HG02759 (cell line): ENCODE measurements at regions not wholly inside any gene's neighbourhood (a gene's known extent, or its start where the extent isn't known, plus 50 kb on each side); places are given as distances from the start of the nearest gene placed in this dataset.
"Not testable (repeated sequence)": the region's sequence is repeated elsewhere in the genome, so short reads cannot be mapped to it uniquely, and the experiment has no call there.

Source experiments
- ATAC-seq: cut with Tn5 transposase; IDR thresholded peaks from one replicate; pipeline ENCODE4 v1.9.1; 2021; ENCODE audit warnings: mild to moderate bottlenecking, moderate library complexity; ENCODE audit not compliant: unreplicated experiment

DNA sequence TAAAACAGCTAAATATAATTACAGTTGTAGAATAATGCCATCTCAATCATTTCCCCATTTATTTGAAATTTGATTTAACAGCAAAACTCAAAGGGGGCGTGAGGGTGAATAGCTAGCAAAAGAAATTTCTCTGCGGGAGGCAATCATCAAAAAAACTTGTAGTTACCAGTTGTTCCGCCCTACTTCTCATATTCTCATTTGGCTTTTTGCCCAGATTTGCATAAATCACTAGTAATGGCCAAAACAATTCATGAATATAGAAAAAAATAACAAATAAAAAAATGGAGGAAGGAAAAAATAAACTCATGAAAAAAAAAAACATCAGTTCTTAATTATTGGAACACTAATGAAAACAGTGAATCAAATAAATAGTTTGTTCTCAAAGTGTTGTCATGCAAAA is 722.6 kb upstream of the KIF2B start:
- no peak for ATAC-seq

- no peak for ATAC-seq
These were observed 729.3 kb upstream of the KIF2B start for GRCh38 chr17:53093391-53093790.

- ATAC-seq = no peak
These were observed 730.7 kb upstream of the KIF2B start for GRCh38 chr17:53092072-53092471.

DNA sequence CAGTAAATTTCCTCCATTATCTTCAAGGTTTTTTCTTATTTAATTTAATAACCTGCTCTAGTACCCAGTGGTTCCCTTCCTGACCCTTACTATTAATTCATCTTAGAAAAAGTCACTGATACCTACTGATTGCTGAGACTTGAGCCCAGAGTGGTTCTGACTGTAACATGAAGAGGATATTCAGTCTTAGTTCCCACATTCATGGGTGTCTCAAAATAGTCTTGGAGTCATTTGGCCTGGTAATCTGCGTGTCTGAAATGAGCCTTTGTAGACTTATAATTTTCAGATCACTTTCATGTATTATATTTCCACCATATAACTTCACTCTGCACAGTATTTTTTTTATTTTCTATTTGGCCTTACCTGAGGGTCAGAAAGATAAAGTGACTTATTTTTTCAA is 732.0 kb upstream of the KIF2B start:
- no peak for ATAC-seq

- ATAC-seq = no peak
These were observed 734.2 kb upstream of the KIF2B start for GRCh38 chr17:53088481-53088880.

- no peak for ATAC-seq
These were observed 761.3 kb upstream of the KIF2B start for GRCh38 chr17:53061446-53061845.

- no peak for ATAC-seq
These were observed 764.7 kb upstream of the KIF2B start for GRCh38 chr17:53058031-53058430.

DNA sequence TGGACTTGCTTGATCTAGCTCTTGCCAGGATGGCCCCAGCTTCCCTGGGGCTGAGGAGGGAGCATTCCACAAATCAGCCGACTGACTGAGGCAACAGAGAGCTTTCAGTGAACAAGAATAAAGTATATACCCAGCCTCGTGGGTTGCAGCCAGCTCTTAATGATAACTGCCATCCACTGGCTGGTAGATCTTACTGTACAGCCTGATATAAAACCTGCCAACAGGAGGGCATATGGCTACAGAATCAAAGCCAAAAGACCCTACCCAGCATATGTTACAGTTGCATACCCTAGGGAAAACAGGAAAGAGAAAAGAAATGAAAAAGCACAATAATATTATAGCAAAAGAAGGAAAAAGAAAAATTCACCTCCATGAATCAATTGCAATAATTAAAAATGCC is 775.9 kb upstream of the KIF2B start:
- no peak for ATAC-seq

DNA sequence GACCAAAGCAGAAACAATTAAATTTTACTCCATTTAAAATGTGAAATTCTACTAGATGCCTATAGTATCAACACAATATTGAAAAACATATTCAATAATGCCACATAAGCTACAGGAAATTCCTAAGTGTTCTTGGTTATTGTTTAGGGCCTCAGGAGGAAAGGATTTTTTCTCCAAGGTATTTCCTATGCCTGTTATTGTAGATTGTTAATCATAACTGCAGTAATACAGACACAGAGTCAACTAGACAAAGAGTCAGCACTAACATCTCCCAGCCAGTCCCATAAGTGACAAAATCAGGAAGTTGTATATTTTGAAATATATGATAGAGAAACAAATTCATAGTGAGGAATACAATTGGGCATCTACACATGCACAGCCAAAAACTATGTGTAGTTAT is 782.7 kb upstream of the KIF2B start:
- no peak for ATAC-seq

- no peak for ATAC-seq
These were observed 789.4 kb upstream of the KIF2B start for GRCh38 chr17:53033297-53033696.

- no peak for ATAC-seq
These were observed 789.9 kb upstream of the KIF2B start for GRCh38 chr17:53032861-53033271.

DNA sequence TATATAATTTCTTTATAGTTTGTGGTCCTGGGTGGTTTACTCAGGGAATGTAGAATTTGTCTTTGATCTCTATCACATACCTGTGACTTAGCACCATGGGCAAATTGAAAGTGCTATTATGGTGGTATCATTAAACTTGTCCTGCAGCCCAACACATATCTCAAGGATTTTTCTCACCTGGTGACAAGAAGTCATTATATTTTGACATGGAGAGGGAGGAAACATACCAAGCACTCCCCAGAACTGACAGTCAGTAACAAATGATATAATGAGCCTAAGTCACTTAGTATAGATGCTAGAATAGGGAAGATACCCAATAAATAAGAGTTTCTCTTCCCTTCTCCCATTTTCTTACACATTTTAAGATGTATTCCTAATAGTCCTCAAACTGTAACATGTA is 805.5 kb upstream of the KIF2B start:
- ATAC-seq = no peak

GRCh38 chr17:53016085-53016484 is 806.6 kb upstream of the KIF2B start:
- no peak for ATAC-seq

- ATAC-seq = no peak
These were observed 810.4 kb upstream of the KIF2B start for GRCh38 chr17:53012364-53012763.

DNA sequence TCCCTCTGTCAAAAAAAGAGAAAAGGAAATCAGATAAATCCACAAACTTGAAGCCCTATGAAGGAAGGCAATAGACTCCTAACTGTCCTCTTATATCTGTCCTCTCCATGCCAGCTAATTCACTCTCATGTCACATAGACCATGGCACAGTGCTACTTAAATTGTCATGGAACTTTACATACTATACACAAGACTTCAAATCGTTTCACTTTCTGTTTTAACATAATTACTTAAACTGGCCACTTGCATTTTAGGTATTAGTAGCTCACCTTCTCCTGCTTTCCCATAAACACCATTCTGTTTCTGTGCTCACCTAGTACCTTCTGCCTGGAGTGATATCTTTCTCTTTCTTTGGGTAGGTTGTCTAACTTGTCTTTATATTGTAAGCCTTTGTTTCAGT is 816.7 kb upstream of the KIF2B start:
- ATAC-seq = no peak

GRCh38 chr17:53004902-53005301 is 817.8 kb upstream of the KIF2B start:
- no peak for ATAC-seq

- ATAC-seq = no peak
These were observed 826.8 kb upstream of the KIF2B start for GRCh38 chr17:52995881-52996280.

DNA sequence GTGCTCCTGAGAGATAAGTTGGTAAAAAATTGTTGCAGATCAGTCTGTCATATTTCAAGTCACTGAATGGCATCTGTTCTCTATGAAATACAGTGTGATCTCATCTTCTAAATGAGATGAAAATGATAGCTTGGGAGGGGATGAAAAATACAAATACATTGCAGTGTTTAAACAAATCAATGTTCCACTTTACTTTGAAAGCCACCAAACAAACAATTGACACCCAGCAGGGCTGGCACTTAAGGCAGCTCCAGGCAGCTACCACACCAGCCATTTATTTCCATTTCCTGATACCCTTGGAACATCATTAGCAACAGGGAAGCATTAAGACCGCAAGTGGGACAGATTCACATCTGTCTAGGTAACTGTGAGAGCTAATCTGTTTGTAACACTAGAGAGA is 827.6 kb upstream of the KIF2B start:
- ATAC-seq = no peak

- no peak for ATAC-seq
These were observed 827.6 kb upstream of the CA10 start for GRCh38 chr17:52986056-52986662.

GRCh38 chr17:52982331-52982730 is 823.8 kb upstream of the CA10 start:
- no peak for ATAC-seq

- ATAC-seq = no peak
These were observed 821.4 kb upstream of the CA10 start for GRCh38 chr17:52979921-52980320.

DNA sequence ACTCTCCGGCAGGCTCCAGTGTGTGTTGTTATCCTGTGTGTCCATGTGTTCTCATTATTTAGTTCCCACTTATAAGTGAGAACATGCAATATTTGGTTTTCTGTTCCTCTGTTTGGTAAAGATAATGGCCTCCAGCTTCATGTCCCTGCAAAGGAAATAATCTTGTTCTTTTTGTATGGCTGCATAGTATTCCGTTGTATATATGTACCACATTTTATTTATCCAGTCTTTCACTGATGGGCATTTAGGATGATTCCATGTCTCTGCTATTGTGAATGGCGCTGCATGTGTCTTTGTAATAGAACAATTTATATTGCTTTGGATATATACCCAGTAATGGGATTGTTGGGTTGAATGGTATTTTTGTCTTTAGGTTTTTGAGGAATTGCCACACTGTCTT is 807.3 kb upstream of the CA10 start:
- ATAC-seq = no peak

- ATAC-seq = not testable (repeated sequence)
These were observed 803.2 kb upstream of the CA10 start for GRCh38 chr17:52961751-52962150.

- no peak for ATAC-seq
These were observed 798.9 kb upstream of the CA10 start for GRCh38 chr17:52957411-52957810.
